ENCODE measurements at regions not wholly inside any gene's neighbourhood (a gene's known extent, or its start where the extent isn't known, plus 50 kb on each side); places are given as distances from the start of the nearest gene placed in this dataset.
"Not testable (repeated sequence)": the region's sequence is repeated elsewhere in the genome, so short reads cannot be mapped to it uniquely, and the experiment has no call there.

DNA sequence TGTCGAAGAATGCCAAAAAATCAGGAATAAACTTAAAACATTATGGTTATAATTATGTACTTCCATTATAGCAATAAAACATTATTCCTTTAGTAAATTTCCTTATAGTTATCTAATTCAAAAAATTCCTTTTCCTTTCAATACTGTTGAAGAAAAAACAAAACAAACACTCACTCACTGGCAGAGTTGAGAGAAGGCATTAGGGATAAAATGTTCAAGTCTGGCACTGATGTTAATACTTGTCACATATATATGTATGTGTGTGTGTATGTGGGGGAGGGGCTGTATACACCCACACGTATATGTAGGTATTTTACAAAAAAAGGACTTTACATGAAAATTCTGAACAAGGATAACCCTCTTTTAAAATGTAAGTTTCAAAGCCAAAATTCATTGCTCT lies 150.2 kb upstream of the MEOX2 start:
- DNase-seq (ENCODE audit: low read depth in 1 of 2, low spot score in 1 of 2) = no peak

DNA sequence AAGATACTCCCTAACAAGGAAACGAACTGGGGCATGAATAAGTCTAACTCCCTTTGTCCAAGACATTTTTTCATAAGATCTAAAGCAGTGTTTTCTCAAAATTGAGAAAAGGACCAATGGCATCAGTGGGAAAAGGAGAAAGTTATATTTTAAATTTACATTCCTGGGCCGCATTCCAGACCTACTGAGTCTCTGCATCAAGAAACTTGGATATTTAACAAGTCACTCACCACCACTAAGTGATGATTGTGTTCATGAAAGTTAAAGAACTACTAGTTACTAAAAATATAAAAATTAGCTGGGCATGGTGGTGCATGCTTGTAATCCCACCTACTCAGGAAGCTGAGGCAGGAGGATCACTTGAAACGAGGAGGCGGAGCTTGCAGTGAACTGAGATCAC lies 149.6 kb upstream of the MEOX2 start:
- no peak for DNase-seq (ENCODE audit: low read depth in 1 of 2, low spot score in 1 of 2)

DNA sequence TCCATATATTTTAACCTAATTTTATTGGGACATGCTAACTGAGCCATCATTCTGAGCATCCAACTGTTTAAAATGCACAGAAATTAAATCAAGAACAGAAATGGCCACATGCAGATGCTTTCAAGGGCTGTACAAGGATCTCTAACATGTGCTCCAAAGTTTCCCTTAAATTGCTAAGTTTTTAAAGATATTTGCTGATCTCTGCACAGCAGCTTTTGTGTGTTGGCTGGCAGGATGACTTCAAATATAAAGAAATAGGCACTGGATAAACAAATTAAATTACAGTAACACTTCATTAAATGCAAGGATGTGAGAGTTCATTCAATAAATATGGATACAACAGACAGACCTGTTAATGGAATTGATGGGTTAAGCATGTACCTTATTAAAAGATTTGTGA lies 148.0 kb upstream of the MEOX2 start:
- no peak for DNase-seq (ENCODE audit: low read depth in 1 of 2, low spot score in 1 of 2)

DNA sequence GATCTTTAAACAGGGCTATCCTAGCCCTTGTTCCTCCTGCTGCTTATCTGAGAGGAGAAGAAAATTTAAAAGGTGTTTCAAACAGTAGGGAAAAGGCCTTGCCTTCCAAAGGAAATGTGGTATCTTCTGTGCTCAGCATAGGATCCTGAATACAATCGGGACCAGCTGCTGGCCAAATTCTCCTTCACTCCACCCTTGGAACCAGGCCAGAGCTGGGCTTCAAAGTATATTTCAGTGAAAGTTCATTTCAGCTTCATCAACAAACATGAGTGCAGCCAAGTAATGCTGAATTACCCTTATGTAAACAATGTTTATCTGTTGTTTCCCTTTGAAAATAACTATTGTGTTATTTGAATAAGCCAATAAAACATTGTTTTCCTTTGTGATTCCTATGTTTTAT lies 146.5 kb upstream of the MEOX2 start:
- no peak for DNase-seq (ENCODE audit: low read depth in 1 of 2, low spot score in 1 of 2)

DNA sequence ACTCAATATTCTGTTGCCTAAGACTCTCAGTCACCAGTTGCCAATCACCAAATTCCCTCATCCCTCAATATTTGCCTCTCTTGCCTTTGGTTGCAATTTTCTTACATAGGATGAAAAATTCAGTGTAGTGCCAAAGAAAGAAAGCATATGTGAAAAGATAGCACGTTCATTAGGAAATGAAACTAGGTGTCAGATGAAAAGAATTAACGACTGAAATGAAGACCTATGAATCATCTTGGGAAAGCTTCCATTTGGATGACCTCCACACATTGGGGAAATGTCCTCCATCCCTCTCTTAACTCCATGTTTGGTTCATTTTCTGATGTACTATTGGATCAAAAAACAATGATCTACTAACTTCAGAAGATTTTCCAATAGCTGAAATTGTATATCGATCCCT lies 145.1 kb upstream of the MEOX2 start:
- DNase-seq (ENCODE audit: low read depth in 1 of 2, low spot score in 1 of 2) = no peak

DNA sequence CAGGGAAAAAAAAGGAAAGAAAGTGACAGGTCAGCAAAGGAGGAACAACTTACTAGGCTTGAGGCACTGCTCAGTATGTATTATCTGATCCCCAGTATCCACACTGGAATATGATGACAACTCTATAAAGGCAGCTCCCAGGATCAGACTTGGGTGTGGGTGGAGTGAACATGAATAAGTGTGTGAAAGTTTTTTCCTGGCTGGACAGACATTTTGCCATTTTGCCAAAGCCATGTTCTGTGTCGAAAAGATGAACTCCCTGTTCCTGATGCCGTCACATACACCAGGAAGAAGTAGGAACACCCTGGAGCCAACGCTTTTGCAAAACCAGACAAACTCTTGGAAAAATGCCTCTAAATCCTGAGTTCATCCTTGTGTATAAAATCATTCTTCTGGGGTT lies 143.2 kb upstream of the MEOX2 start:
- no peak for DNase-seq (ENCODE audit: low read depth in 1 of 2, low spot score in 1 of 2)

DNA sequence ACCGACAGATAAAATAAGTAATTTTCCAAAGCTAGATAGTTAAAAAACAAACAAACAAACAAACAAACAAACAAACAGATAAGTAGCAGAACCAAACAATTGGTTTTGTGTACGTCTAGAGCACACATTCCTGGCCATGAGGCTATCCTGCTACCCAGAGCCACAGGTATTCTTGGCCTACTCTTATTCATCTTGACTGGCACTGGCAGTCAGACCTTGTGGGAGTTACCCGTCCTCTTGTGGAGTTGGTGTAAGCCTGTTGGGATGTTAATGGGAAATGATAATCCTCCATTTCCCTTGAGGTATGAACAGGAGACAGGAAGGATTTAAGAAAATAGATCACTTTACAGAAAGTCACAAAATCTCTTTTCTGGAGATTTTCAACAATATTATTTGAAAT lies 142.4 kb upstream of the MEOX2 start:
- no peak for DNase-seq (ENCODE audit: low read depth in 1 of 2, low spot score in 1 of 2)

DNA sequence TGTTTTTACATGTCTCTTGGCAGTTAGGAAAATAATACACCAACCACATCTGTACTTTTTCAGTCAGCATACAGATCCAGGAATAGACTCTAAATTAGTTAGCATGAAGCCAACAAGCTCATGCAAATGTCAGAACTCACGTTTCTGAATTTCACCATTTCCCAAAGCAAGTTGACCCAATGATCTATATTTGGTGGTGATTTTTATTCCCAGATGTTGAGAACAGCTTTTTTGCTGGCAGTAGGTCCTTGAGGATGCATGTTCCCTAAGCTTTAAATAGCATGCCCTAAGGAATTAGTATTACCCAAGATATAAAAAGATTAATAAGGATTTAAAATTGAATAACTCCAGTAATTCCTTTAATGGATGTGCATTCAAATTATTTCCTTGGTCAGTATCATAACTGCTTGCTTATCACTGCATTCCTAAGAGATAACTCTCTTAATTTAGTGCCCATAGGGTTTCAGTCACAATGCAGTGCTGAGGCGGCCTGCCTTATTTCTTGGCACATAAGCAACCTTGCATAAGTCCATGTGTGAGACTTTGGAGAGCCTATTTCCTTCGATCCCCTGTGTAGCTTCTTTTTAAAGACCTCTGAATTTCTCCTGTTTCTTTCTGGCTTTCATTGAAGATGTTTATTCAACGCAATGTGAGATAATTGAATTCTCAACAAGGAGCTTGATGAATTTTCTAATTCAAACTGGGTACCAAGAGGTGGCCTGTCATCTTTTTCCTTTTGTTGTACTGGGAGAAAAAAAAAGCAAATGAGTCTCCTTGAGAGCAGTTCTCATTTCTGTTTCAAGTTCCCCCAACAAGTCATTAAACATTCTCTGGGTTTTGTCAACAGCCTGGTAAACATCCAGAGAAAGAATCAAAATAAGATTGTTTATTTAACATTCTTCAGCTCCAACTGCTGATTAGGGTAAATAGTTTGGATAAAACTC lies 135.3 kb upstream of the MEOX2 start:
- no peak for DNase-seq (ENCODE audit: low read depth in 1 of 2, low spot score in 1 of 2)

DNA sequence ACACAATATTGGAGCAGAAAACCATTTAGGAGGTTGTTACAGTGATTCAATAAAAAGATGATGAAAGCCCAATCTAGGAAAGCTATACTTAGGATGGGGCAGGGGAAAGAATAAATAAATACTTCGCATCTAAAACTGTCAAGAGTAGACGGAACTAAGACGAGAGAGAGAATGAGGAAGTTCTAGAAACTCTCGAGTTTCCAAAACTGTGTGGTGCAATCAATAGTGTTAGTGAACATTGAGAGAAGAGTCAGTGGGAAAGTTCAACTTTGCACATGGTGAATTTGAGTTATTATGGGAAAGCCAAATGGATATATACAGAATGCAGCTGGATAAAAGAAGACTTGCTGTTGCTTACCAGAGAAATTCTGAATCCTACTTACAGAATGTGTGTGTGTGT lies 133.8 kb upstream of the MEOX2 start:
- no peak for DNase-seq (ENCODE audit: low read depth in 1 of 2, low spot score in 1 of 2)

DNA sequence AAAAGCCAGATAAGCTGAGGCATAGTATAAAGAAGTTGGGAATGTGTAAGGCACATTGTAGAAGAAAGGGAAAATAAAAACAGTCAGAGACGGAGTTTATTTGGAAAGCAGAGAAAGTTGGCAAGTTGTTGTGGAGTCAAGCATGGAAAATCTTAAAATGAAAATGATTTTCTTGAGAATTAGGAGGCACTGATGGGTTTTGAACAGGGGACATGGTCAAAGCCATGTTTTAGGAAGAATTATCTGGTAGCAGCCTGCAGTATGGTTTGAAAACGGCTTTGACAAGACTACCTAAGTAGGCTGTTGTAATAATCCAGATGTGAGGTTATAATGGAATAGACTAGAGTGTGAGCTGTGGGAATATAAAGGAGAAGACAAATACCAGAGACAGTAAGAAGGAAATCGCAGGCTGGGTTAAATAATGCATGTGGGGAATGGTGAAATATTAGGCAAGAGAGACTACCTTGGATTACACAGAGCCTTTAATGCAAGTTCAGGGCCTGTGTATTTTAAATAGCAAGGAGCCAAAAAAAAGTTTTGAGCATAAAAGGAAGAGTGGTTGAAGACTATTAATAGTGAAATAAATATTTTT lies 130.4 kb upstream of the MEOX2 start:
- no peak for DNase-seq (ENCODE audit: low read depth in 1 of 2, low spot score in 1 of 2)

DNA sequence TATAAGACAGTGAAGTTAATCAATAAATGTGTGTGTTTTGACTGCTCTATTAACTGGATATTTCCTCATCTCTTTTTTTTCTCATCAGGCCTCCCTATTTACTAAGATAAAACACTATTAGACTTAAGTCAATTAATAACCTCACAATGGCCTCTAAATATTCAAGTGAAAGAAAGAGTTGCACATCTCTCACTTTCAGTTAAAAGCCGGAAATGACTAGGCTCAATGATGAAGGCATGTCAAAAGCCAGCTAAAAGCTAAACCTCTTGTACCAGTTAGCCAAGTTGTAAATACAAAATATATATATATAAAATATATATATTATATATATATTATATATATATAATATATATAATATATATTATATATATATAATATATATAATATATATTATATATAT lies 127.0 kb upstream of the MEOX2 start:
- no peak for DNase-seq (ENCODE audit: low read depth in 1 of 2, low spot score in 1 of 2)

DNA sequence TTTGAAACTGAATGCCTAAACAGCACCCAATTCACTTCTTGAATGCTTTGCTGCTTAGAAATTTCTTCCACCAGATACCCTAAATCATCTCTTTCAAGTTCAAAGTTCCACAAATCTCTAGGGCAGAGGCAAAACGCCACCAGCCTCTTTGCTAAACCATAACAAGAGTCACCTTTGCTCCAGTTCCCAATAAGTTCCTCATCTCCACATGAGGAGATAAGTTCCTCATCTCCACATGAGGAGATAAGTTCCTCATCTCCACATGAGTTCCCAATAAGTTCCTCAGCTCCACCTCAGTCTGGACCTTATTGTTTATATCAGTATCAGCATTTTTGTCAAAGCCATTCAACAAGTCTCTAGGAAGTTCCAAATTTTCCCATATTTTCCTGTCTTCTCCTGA lies 123.9 kb upstream of the MEOX2 start:
- DNase-seq (ENCODE audit: low read depth in 1 of 2, low spot score in 1 of 2) = not testable (repeated sequence)

DNA sequence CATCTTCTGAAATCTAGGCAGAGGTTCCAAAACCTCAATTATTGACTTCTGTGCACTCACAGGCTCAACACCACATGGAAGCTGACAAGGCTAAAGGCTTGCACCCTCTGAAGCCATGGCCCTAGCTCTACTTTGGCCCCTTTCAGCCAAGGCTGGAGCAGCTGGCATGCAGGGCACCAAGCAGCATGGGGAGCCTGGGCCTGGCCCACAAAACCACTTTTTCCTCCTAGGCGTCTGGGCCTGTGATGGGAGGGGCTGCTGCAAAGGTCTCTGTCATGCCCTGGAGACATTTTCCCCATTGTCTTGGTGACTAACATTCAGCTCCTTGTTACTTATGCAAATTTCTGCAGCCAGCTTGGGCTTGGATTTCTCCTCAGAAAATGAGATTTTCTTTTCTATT lies 123.5 kb upstream of the MEOX2 start:
- not testable (repeated sequence) for DNase-seq (ENCODE audit: low read depth in 1 of 2, low spot score in 1 of 2)

DNA sequence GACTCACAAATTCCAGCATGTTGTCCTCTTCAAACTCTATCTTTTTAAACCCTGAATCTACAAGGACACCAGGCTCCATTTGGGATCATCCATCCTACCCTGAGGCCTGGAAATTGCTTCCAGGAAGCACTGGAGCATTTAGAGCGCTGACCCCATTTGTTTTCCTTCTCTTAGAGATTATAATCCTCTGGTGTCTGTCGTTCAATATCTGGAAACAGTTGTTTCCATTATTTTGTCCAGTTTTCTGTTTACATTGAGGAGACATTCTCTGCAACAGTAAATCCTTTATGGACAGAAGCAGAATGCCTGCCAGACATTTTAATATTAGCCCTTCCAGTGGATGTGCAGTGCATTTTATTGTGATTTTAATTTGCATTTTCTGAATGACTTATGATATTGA lies 119.4 kb upstream of the MEOX2 start:
- no peak for DNase-seq (ENCODE audit: low read depth in 1 of 2, low spot score in 1 of 2)

DNA sequence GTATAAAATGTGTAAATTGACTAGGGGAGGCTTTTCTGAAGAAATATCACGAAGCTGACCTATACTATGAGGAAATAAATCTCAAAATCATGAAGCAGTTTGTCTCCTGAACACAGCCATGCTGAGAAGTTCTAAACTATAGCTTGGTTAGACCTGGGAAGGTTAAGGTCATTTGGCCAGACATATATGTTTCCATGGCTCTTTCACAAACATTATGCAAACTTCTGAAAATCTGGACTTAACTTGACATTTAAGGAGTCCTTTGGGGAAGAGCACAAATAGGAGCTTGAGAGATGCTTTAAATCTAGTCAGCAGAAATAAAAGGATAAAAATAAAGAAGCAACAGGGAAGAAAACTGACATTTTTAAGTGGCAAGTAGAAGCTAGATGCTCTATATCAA lies 115.9 kb upstream of the MEOX2 start:
- DNase-seq (ENCODE audit: low read depth in 1 of 2, low spot score in 1 of 2) = no peak

DNA sequence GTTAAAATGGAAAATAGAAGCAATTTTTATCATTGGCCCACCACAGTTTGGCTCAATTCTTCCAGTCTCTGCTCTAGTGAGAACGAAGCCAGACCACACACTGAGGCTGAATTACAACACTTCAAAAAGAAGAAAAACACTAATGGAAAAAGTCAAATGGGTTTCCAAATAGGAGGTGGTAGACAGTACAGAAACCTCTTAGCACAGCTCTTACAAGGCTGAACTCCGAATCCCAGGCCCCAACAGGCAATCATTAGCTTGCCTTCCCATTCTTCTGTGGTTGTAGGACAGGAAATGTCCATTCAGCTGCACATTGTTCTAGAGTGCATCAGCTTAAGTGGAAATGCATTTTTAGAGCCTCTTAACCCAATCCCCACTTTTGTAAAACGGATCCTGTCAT lies 115.1 kb upstream of the MEOX2 start:
- DNase-seq (ENCODE audit: low read depth in 1 of 2, low spot score in 1 of 2) = no peak

DNA sequence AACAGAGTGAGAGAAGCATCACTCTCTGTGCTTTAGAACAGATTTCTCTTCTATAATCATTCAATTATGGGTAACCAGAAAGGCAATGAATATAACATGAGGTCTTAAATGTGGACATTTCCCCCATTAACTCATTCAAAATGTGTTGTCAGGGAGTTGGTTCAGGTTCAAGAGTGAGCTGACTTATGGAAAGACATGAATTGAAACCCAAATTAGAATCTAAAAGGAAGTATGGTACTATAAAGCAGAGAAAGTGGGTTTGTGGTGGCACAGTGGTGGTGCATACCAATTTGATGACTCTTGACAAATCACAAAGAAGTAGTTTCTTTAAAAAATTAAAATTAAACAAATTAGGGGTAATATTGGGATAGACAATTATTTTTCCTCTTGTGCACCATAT lies 114.6 kb upstream of the MEOX2 start:
- no peak for DNase-seq (ENCODE audit: low read depth in 1 of 2, low spot score in 1 of 2)

DNA sequence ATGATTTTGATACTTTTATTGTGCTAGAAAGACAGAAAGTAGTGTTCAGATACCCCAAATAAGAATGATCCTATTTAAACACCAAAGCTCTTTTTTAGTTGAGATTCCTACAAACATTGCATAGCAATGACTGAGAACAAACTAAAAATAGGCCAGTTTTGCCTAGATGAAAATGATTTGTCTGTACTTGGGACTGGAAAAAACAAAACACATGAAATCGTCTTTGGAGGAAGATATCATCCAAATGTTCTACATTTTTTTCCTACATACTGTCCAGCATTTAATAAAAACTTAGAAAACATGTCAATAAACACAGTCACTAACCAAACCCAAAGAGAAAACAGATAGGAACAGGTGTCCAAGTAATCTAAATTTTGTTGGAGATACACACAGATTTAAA lies 111.6 kb upstream of the MEOX2 start:
- no peak for DNase-seq (ENCODE audit: low read depth in 1 of 2, low spot score in 1 of 2)

DNA sequence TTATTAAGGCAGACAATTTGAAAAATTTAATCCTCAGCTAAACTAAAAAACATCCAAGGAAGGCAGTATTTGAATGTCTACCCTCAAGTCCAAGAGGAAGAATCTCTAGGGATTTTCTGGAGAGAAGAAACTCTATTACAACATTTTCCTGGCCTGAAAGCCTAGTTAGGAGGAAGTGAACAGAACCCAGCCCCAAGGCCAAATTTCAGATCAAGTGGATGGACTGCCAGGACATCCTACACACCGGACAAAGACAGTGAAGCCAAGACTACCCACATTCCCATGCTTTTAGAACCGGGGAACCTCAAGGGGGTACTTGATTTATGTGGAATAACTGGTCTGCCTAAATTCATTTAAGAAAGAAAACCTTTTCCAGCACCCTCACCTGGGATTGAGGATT lies 108.9 kb upstream of the MEOX2 start:
- no peak for DNase-seq (ENCODE audit: low read depth in 1 of 2, low spot score in 1 of 2)

DNA sequence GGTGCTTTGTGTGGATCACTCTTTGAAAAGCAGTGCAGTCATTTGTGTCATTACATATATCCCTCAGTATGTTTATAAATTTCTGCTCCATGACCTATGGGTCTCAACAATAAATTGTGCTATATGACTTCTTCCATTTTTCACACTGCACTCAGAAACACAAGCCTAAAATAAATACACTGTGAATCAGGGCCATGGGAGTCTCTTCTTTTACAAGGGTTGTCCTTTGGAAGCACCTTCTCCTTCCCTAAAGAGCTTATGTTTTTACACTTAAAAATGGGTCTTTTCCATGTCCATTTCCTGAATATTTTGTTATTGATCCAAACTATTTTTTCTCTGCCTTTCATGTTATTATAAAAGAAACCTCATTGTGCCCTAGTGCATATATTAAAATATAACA lies 108.3 kb upstream of the MEOX2 start:
- DNase-seq (ENCODE audit: low read depth in 1 of 2, low spot score in 1 of 2) = no peak

DNA sequence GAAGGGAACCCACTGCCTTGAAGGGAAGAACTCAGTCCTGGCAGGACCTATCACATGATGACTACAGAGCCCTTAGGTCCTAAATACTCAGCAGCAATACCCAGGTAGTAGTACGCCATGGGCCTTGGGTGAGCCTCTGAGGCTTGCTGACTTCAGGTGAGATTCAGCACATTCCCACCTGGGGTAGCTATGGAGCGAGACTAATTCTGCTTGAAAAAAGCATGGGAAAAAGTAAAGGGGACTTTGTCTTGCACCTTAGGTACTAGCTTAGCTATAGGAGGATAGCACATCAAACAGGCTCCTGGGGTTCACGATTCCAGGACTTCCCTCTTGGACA lies 98.2 kb upstream of the MEOX2 start:
- no peak for DNase-seq (ENCODE audit: low read depth in 1 of 2, low spot score in 1 of 2)

DNA sequence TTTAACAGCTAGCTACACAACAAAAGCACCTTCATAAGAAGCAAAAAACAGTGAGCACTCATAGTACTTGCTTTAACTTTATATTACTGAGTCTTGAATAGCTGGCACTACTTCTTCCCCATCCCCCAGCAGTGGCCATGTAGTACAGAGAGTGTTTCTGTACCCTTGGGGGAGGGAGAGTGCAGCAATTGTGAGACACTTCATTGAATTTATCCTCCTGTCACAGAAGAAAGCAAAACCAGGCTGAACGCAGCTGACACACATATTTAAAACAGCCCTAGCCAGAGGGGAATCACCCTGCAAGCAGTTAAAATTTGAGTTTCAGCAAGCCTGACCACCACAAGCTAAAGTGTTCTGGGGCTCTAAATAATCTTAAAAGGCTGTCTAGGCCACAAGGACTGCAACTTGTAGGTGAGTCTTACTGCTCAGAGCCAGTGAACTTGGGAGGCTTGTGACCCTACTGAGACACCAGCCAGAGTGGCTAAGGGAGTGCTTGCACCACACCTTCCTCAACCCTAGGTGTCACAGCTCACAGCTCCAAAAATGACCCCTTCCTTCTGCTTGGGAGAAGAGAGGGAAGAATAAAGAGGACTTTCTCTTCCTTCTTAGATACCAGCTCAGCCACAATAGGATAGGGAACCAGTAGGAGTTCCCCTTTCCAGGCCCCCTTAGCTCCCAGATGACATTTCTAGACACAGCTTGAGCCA lies 97.7 kb upstream of the MEOX2 start:
- no peak for DNase-seq (ENCODE audit: low read depth in 1 of 2, low spot score in 1 of 2)

Data from activated CD4-positive, alpha-beta T cell treated with anti-CD3 and anti-CD28 coated beads, Interleukin-2, amount 50 U/mL, for 24 hours (primary cell).